Vagina (tissue), 2 donors: ENCODE measurements at regions not wholly inside any gene's neighbourhood (a gene's known extent, or its start where the extent isn't known, plus 50 kb on each side); places are given as distances from the start of the nearest gene placed in this dataset.

Source experiments
- CTCF ChIP-seq, 3 experiments: fragments of 450-650 bp in 2 of 3; fragments of 200-600 bp in 1 of 3; sonication (generic) in 1 of 3; IDR thresholded peaks; one replicate each; pipeline ENCODE4 v1.5.1; 2017 to 2019; ENCODE audit warnings: antibody characterized with exemption in 3 of 3, mild to moderate bottlenecking in 2 of 3, moderate library complexity in 2 of 3
- POLR2A ChIP-seq, 2 donors: fragments of 450-650 bp; IDR thresholded peaks; one replicate each; pipeline ENCODE4 v1.6.1; 2017; ENCODE audit warnings: antibody characterized with exemption in 2 of 2, mild to moderate bottlenecking in 2 of 2, moderate library complexity in 2 of 2
- POLR2AphosphoS5 ChIP-seq, 2 donors: sonication (generic); formaldehyde crosslinking; IDR thresholded peaks; one replicate each; pipeline ENCODE4 v1.9.0; 2017; ENCODE audit warnings: antibody characterized with exemption in 2 of 2, mild to moderate bottlenecking in 2 of 2, low read depth in 1 of 2; ENCODE audit not compliant: insufficient read depth in 1 of 2

- TF ChIP-seq POLR2AphosphoS5 (IDR thresholded peaks at IDR 0.05; ENCODE audit: insufficient read depth in 1 of 2, low read depth in 1 of 2) (no peak), CTCF (IDR thresholded peaks at IDR 0.05) (no peak), POLR2A (IDR thresholded peaks at IDR 0.05) (no peak)
Observed at GRCh38 chr1:219434923-219435297, 178.0 kb downstream of the ZC3H11B start.
